ENCODE measurements at regions not wholly inside any gene's neighbourhood (a gene's known extent, or its start where the extent isn't known, plus 50 kb on each side); places are given as distances from the start of the nearest gene placed in this dataset.

GRCh38 chr4:71133491-71133890 is 140.0 kb downstream of the DCK start:
- Histone ChIP-seq H3K4me3 (ENCODE audit: severe bottlenecking) (no peak overlapping the region), H3K27ac (ENCODE audit: poor library complexity, severe bottlenecking) (no peak overlapping the region), H3K4me1 (ENCODE audit: insufficient read depth, poor library complexity, severe bottlenecking) (no peaks in the 10 kb centered on the region), H3K27me3 (ENCODE audit: insufficient read depth, poor library complexity, severe bottlenecking) (no peaks in the 10 kb centered on the region), H3K9me3 (ENCODE audit: severe bottlenecking) (no peaks in the 10 kb centered on the region), H3K36me3 (ENCODE audit: low read depth) (no peaks in the 10 kb centered on the region)
- no peak for TF ChIP-seq CTCF (IDR thresholded peaks at IDR 0.05; ENCODE audit: poor library complexity, severe bottlenecking)
- ATAC-seq (ENCODE audit: low read depth), result no peak
- DNase-seq (ENCODE audit: low spot score), result no peak

GRCh38 chr4:71136071-71136470 is 142.6 kb downstream of the DCK start:
- Histone ChIP-seq H3K27me3 (ENCODE audit: insufficient read depth, poor library complexity, severe bottlenecking) (no peaks in the 10 kb centered on the region), H3K4me3 (ENCODE audit: severe bottlenecking) (no peak overlapping the region), H3K27ac (ENCODE audit: poor library complexity, severe bottlenecking) (no peak overlapping the region), H3K36me3 (ENCODE audit: low read depth) (no peaks in the 10 kb centered on the region), H3K4me1 (ENCODE audit: insufficient read depth, poor library complexity, severe bottlenecking) (no peaks in the 10 kb centered on the region), H3K9me3 (ENCODE audit: severe bottlenecking) (no peaks in the 10 kb centered on the region)
- DNase-seq (ENCODE audit: low spot score) (no peak), ATAC-seq (ENCODE audit: low read depth) (no peak)
- TF ChIP-seq CTCF (IDR thresholded peaks at IDR 0.05; ENCODE audit: poor library complexity, severe bottlenecking), result no peak

- DNase-seq (ENCODE audit: low spot score) (no peak), ATAC-seq (ENCODE audit: low read depth) (no peak)
- Histone ChIP-seq H3K27ac (ENCODE audit: poor library complexity, severe bottlenecking) (no peak overlapping the region), H3K27me3 (ENCODE audit: insufficient read depth, poor library complexity, severe bottlenecking) (no peaks in the 10 kb centered on the region), H3K4me1 (ENCODE audit: insufficient read depth, poor library complexity, severe bottlenecking) (no peaks in the 10 kb centered on the region), H3K36me3 (ENCODE audit: low read depth) (no peaks in the 10 kb centered on the region), H3K9me3 (ENCODE audit: severe bottlenecking) (no peaks in the 10 kb centered on the region), H3K4me3 (ENCODE audit: severe bottlenecking) (no peak overlapping the region)
- no peak for TF ChIP-seq CTCF (IDR thresholded peaks at IDR 0.05; ENCODE audit: poor library complexity, severe bottlenecking)
These were observed 144.7 kb downstream of the DCK start for GRCh38 chr4:71138007-71138615.

GRCh38 chr4:71140563-71140962 is 147.1 kb downstream of the DCK start:
- TF ChIP-seq CTCF (IDR thresholded peaks at IDR 0.05; ENCODE audit: poor library complexity, severe bottlenecking), result no peak
- Histone ChIP-seq H3K4me1 (ENCODE audit: insufficient read depth, poor library complexity, severe bottlenecking) (no peaks in the 10 kb centered on the region), H3K27ac (ENCODE audit: poor library complexity, severe bottlenecking) (no peak overlapping the region), H3K27me3 (ENCODE audit: insufficient read depth, poor library complexity, severe bottlenecking) (no peaks in the 10 kb centered on the region), H3K36me3 (ENCODE audit: low read depth) (no peaks in the 10 kb centered on the region), H3K9me3 (ENCODE audit: severe bottlenecking) (no peaks in the 10 kb centered on the region), H3K4me3 (ENCODE audit: severe bottlenecking) (no peak overlapping the region)
- DNase-seq (ENCODE audit: low spot score) (no peak), ATAC-seq (ENCODE audit: low read depth) (no peak)

GRCh38 chr4:71141125-71141524 is 147.7 kb downstream of the DCK start:
- Histone ChIP-seq H3K36me3 (ENCODE audit: low read depth) (no peaks in the 10 kb centered on the region), H3K4me3 (ENCODE audit: severe bottlenecking) (no peak overlapping the region), H3K27ac (ENCODE audit: poor library complexity, severe bottlenecking) (no peak overlapping the region), H3K4me1 (ENCODE audit: insufficient read depth, poor library complexity, severe bottlenecking) (no peaks in the 10 kb centered on the region), H3K9me3 (ENCODE audit: severe bottlenecking) (no peaks in the 10 kb centered on the region), H3K27me3 (ENCODE audit: insufficient read depth, poor library complexity, severe bottlenecking) (no peaks in the 10 kb centered on the region)
- DNase-seq (ENCODE audit: low spot score) (no peak), ATAC-seq (ENCODE audit: low read depth) (no peak)
- no peak for TF ChIP-seq CTCF (IDR thresholded peaks at IDR 0.05; ENCODE audit: poor library complexity, severe bottlenecking)
